Bone marrow (tissue), 2 donors: ENCODE measurements at regions not wholly inside any gene's neighbourhood (a gene's known extent, or its start where the extent isn't known, plus 50 kb on each side); places are given as distances from the start of the nearest gene placed in this dataset.

Experiments
- DNase-seq, 2 donors: peaks; one replicate each; lab custom pipeline; 2025; lab: John Stamatoyannopoulos, UW

GRCh38 chr20:22404419-22405170 lies 179.8 kb downstream of the FOXA2 start:
- DNase-seq, result no peak

- DNase-seq, result peak in 1 of 2 donors; percentile 22
These were observed 180.6 kb downstream of the FOXA2 start for GRCh38 chr20:22403632-22404361.

- no peak for DNase-seq
These were observed 181.2 kb downstream of the FOXA2 start for GRCh38 chr20:22403022-22403631.

GRCh38 chr20:22402550-22402949 lies 181.8 kb downstream of the FOXA2 start:
- no peak for DNase-seq

- DNase-seq, result no peak
These were observed 183.9 kb downstream of the FOXA2 start for GRCh38 chr20:22400440-22400839.

- no peak for DNase-seq
These were observed 189.8 kb downstream of the FOXA2 start for GRCh38 chr20:22394583-22394982.

- DNase-seq, result no peak
These were observed 193.8 kb downstream of the FOXA2 start for GRCh38 chr20:22390543-22390903.

GRCh38 chr20:22389836-22390542 lies 194.4 kb downstream of the FOXA2 start:
- DNase-seq, result no peak

- no peak for DNase-seq
These were observed 196.9 kb downstream of the FOXA2 start for GRCh38 chr20:22387452-22387851.

- no peak for DNase-seq
These were observed 198.1 kb downstream of the FOXA2 start for GRCh38 chr20:22386306-22386623.

GRCh38 chr20:22385602-22386305 lies 198.6 kb downstream of the FOXA2 start:
- no peak for DNase-seq

- no peak for DNase-seq
These were observed 199.4 kb downstream of the FOXA2 start for GRCh38 chr20:22384978-22385377.

GRCh38 chr20:22383156-22383555 lies 201.2 kb downstream of the FOXA2 start:
- DNase-seq, result no peak

GRCh38 chr20:22382742-22383141 lies 201.6 kb downstream of the FOXA2 start:
- no peak for DNase-seq

- no peak for DNase-seq
These were observed 202.5 kb downstream of the FOXA2 start for GRCh38 chr20:22381812-22382416.

GRCh38 chr20:22379472-22379871 lies 204.9 kb downstream of the FOXA2 start:
- peak in 1 of 2 donors; percentile 41 for DNase-seq

GRCh38 chr20:22374678-22375590 lies 209.4 kb downstream of the FOXA2 start:
- no peak for DNase-seq

GRCh38 chr20:22374066-22374465 lies 210.3 kb downstream of the FOXA2 start:
- DNase-seq, result no peak

GRCh38 chr20:22373164-22373895 lies 211.0 kb downstream of the FOXA2 start:
- DNase-seq, result no peak

GRCh38 chr20:22371843-22372242 lies 212.5 kb downstream of the FOXA2 start:
- DNase-seq, result peak in 1 of 2 donors; percentile 62
